ENCODE measurements at regions not wholly inside any gene's neighbourhood (a gene's known extent, or its start where the extent isn't known, plus 50 kb on each side); places are given as distances from the start of the nearest gene placed in this dataset.
"Not testable (repeated sequence)": the region's sequence is repeated elsewhere in the genome, so short reads cannot be mapped to it uniquely, and the experiment has no call there.

DNA sequence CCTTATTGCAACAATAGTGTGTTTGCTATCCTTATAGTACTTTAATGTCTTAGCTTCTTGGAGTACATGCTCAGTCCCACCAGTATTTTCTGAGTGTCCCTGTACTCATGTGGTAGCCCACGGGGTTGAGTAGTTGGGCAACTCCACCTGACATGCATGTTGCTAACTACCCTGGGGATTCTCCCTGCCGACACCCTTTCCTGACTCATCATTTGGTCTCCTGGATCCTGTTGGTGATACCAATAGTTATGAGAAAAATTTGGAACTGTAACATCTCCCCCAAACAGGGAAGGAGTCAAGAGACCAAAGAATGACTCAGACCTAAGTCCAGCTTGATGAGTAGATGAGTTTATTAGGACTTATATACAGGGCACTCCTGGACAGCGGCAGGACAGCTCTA, 101.6 kb downstream of the BRMS1L start:
- Histone ChIP-seq H4K20me1 (ENCODE audit: insufficient read depth, low read length) (no peaks in the 10 kb centered on the region), H3K4me2 (ENCODE audit: low read length) (no peak overlapping the region), H3K36me3 (replicated peaks; ENCODE audit: low read depth, low read length) (no peaks in the 10 kb centered on the region), H3K4me3 (ENCODE audit: low read length) (no peak overlapping the region), H3K27ac (ENCODE audit: low read length) (no peak overlapping the region), H3K9ac (ENCODE audit: low read length) (no peak overlapping the region), H3K79me2 (ENCODE audit: low read length) (no peaks in the 10 kb centered on the region), H3K4me1 (ENCODE audit: low read length) (peaks cover 6% of the 10 kb centered on the region), H3K9me3 (ENCODE audit: insufficient read depth, low read length) (no peaks in the 10 kb centered on the region), H3K27me3 (ENCODE audit: low read depth, low read length) (no peaks in the 10 kb centered on the region), H2AFZ (ENCODE audit: low read depth, low read length) (no peak overlapping the region)
- no peak for TF ChIP-seq EZH2phosphoT487 (IDR thresholded peaks at IDR 0.05; ENCODE audit: low read depth)
- no peak for TF ChIP-seq CTCF (IDR thresholded peaks at IDR 0.05; ENCODE audit: low read depth, low read length)

DNA sequence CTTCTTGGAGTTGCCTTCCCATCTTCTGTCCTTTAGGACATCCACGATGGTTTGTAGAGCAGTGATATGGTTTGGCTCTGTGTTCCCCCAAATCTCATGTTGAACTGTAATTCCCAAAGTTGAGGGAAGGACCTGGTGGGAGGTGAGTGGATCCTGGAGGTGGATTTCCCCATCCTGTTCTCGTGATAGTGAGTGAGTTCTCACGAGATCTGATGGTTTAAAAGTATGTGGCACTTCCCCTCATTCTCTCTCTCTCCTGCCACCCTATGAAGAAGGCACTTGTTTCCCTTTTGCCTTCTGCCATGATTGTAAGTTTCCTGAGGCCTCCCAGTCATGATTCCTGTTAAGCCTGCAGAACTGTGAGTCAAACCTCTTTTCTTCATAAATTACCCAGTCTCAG, 99.2 kb downstream of the BRMS1L start:
- H3K36me3 ChIP-seq (replicated peaks; ENCODE audit: low read depth, low read length): no peaks in the 10 kb centered on the region
- no peak overlapping the region for H3K9ac ChIP-seq (ENCODE audit: low read length)
- H3K9me3 ChIP-seq (ENCODE audit: insufficient read depth, low read length): no peaks in the 10 kb centered on the region
- no peaks in the 10 kb centered on the region for H3K79me2 ChIP-seq (ENCODE audit: low read length)
- no peaks in the 10 kb centered on the region for H3K27me3 ChIP-seq (ENCODE audit: low read depth, low read length)
- no peaks in the 10 kb centered on the region for H4K20me1 ChIP-seq (ENCODE audit: insufficient read depth, low read length)
- H3K4me3 ChIP-seq (ENCODE audit: low read length): no peak overlapping the region
- TF ChIP-seq EZH2phosphoT487 (IDR thresholded peaks at IDR 0.05; ENCODE audit: low read depth): no peak
- TF ChIP-seq CTCF (IDR thresholded peaks at IDR 0.05; ENCODE audit: low read depth, low read length): no peak
- no peak overlapping the region for H3K27ac ChIP-seq (ENCODE audit: low read length)
- no peaks in the 10 kb centered on the region for H3K4me1 ChIP-seq (ENCODE audit: low read length)
- no peak overlapping the region for H2AFZ ChIP-seq (ENCODE audit: low read depth, low read length)
- no peak overlapping the region for H3K4me2 ChIP-seq (ENCODE audit: low read length)

- H3K4me2 ChIP-seq (ENCODE audit: low read length); H4K20me1 ChIP-seq (ENCODE audit: insufficient read depth, low read length); H3K79me2 ChIP-seq (ENCODE audit: low read length); H3K4me1 ChIP-seq (ENCODE audit: low read length); H2AFZ ChIP-seq (ENCODE audit: low read depth, low read length); H3K36me3 ChIP-seq (replicated peaks; ENCODE audit: low read depth, low read length); H3K9me3 ChIP-seq (ENCODE audit: insufficient read depth, low read length); H3K4me3 ChIP-seq (ENCODE audit: low read length); H3K27ac ChIP-seq (ENCODE audit: low read length); H3K9ac ChIP-seq (ENCODE audit: low read length); H3K27me3 ChIP-seq (ENCODE audit: low read depth, low read length): not testable (repeated sequence)
Observed at GRCh38 chr14:35922590-35922989, 96.5 kb downstream of the BRMS1L start.

DNA sequence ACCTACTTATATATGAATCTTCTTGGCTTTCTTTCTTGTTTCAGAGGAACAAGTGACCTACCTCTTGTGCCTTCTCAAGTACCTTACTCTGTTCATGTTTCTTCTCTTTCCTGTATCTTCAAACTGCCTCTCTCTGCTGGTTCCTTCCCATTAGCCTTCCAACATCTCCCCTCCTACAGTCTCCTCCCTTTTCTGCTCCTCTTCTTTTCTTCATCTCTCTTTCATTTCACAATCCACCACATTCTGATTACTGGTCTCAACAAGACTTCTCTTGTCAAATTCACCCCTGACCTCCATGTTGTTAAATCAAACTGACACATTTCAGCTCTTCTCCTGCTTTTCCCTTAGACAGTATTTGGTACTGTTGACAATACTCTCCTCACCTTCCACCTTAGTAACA, 95.6 kb downstream of the BRMS1L start:
- H3K27ac ChIP-seq (ENCODE audit: low read length): no peak overlapping the region
- no peaks in the 10 kb centered on the region for H3K79me2 ChIP-seq (ENCODE audit: low read length)
- no peaks in the 10 kb centered on the region for H3K9me3 ChIP-seq (ENCODE audit: insufficient read depth, low read length)
- H3K4me1 ChIP-seq (ENCODE audit: low read length): no peaks in the 10 kb centered on the region
- no peaks in the 10 kb centered on the region for H3K36me3 ChIP-seq (replicated peaks; ENCODE audit: low read depth, low read length)
- TF ChIP-seq CTCF (IDR thresholded peaks at IDR 0.05; ENCODE audit: low read depth, low read length): no peak
- TF ChIP-seq EZH2phosphoT487 (IDR thresholded peaks at IDR 0.05; ENCODE audit: low read depth): no peak
- no peak overlapping the region for H3K9ac ChIP-seq (ENCODE audit: low read length)
- H3K27me3 ChIP-seq (ENCODE audit: low read depth, low read length): no peaks in the 10 kb centered on the region
- no peak overlapping the region for H2AFZ ChIP-seq (ENCODE audit: low read depth, low read length)
- no peaks in the 10 kb centered on the region for H4K20me1 ChIP-seq (ENCODE audit: insufficient read depth, low read length)
- no peak overlapping the region for H3K4me3 ChIP-seq (ENCODE audit: low read length)
- H3K4me2 ChIP-seq (ENCODE audit: low read length): no peak overlapping the region

Measured in OCI-LY3 (cell line).